Fibroblast of gingiva (primary cell): ENCODE measurements at regions not wholly inside any gene's neighbourhood (a gene's known extent, or its start where the extent isn't known, plus 50 kb on each side); places are given as distances from the start of the nearest gene placed in this dataset.
A peak's percentile ranks its signal among the peaks of the same experiment; 100 is the strongest.

Experiments used
- DNase-seq: peaks from one replicate; pipeline ENCODE4 v3.0.0-alpha.2; 2011; ENCODE audit warnings: low read depth

DNA sequence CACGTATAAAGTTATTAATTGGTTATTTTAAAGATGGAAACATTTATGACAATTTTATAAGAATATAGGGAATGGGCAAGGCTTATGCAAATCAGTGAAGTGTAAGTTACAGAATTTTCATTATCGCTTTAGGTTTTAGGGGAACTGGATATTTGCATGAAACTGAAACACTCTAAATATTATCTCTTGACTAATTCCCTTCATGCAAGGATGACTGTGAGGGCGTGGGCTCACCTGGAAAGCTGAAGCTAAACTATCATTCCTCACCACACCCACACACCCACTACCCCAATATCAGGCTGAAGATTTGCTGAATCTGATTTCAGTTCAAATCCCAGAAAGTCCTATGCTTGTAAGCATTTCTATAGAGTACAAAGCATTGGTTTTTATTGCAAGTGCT lies 81.7 kb upstream of the ARHGAP24 start:
- DNase-seq = no peak

DNA sequence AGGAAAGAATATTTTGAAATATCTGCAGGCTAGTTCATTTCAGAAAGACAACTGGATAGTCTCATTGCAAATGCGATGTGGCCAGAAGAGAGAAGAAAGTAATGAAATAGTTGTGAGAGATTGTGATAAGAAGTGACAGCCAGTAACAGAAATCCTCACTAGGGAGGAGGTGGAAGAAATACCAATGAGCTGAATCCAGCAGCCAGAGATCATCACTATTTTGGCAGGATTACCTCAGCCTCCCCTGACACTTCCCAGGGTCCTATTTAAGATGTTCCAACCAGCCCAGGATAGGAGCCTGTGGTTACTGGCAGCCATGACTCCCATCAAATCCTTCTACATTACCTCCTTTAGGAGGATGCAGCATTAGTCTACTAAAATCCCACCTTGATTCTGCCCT lies 76.7 kb upstream of the ARHGAP24 start:
- peak; percentile 52 for DNase-seq

DNA sequence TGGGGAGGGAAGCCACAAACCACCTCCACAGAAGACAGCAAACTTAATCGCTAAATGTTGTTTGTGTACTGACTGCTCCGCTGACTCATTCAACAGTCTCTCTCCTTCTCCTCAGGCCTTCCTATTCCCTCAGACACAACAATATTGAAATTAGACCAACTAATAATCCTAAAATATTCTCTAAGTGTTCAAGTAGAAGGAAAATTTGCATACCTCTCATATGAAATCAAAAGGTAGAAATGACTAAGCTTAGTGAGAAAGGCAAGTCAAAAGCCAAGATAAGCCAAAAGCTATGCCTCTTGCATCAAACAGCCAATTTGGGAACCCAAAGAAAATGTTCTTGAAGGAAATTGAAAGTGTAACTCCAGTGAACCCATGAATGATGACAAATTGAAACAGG lies 75.7 kb upstream of the ARHGAP24 start:
- no peak for DNase-seq

DNA sequence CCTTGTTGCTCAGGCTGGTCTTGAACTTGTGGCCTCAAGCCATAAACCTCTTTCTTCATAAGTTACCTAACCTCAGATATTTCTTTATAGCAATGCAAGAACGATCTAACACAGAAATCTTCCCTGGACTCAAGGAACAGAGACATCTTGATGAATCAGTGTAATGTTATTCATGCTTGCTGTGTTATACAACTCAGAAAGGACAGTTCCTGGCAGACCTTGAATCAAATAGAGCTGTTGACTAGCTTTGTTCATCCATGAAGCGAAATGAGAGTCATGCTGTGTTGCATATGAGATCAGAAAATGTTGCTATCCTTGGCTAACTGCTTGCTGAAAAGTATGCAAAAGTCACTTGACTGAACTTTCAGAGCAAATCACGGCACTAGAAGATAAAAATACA lies 72.6 kb upstream of the ARHGAP24 start:
- peak; percentile 81 for DNase-seq

DNA sequence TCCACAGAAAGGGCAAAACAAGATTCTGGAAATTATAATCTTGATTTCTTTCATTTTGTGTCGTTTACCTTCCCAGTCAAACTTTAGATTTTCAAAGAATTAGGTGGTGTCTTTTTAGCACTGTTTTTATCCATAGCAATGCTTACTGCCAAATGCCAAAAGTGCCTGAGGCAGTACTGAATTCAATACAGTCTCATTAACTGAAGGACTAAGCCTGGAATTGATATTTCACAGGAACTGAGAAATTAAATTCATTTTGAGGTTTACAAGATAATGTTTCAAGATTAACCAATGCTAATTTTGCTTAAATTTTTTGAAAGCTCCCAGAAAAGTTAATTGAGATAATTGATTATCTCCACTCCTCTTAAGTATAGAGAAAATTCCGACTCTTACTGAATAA lies 68.8 kb upstream of the ARHGAP24 start:
- DNase-seq = no peak

DNA sequence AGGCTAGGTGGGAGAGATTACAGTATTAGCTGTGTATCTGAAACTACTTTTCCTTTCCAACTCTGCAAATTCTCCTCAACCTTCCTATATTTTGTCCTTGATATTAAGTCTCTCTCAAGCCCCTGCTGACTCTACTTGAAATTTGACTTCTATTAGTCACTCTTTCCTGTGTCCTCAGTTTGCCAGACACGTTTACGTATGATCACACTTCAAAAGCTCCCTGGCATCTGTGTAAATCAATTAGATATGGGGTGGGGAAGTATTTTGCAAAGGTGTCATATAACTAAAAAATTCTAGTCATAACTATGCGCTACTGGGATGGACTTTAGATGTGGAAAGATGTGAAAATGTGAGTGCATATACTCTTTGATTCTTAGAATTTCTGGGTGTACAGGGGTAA lies 67.4 kb upstream of the ARHGAP24 start:
- DNase-seq = no peak

DNA sequence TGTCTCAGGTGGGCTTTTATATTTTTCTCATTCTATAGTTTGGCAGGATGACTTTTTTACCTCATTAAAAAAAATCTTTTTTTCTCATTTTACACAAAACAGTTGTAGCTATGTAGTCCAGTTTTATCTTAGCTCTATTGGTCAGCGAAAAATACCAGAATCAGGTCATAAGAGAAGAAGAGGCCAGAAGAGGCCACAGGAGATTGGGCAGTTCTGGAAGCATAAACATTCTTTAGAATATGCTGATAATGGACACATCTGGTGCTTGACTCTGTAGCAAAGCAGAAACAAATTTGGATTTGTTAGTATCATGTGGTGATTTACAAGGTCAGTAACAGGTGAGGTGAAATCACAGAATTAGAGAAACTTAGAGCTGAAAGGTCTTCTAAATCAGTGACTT lies 66.6 kb upstream of the ARHGAP24 start:
- DNase-seq = no peak

DNA sequence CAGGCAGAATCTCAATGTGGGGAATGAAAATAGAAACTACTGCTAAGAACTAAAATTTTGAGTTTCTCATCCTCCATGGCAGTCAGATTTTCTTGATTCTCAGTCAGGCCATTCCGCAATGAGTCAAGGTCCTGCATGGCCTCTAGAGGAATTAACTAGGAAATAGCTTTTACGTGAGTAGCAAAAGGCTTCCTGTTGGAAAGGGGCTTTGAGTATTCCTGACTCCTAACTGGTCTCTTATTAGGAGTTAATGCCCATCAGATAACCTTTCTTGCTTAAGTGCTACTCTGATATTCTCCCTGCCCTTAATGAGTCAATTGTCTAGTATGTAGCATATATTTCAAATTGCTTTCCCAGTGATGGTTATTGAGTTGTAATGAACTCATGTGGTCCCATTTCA lies 65.7 kb upstream of the ARHGAP24 start:
- no peak for DNase-seq

DNA sequence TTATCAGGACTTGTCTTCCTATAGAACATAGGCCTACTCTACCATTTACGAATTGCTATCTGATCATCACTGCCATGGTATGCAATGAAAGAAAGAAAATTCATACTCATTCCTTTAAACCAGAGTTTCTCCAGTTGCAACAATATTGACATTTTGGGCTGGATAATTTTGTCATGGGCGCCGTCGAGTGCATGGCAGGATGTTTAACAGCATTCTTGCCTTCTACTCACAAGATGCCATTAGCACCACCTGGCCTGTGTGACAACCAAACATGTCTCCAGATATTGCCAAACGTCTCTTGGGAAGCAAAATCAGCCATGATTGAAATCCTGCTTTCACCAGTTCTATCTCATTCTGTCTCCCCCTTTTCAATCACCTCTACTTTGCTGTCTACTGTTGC lies 63.6 kb upstream of the ARHGAP24 start:
- DNase-seq = no peak

DNA sequence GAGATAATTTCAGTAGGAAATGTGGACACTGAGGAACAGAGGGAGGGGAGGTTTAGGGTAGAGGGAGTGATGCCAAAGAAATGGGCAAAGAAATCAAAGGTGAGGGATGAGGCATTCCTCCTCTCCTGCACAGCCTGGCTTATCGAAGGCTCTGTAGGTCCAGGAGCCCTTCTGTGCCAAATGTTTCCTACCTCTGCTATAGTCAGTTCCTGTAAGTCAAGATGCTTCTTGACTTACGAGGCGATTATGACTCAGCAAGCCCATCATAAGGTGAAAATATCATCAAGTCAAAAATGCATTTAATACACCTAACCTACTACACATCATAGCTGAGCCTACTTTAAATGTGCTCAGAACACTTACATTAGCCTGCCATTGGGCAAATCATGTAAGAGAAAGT lies 60.0 kb upstream of the ARHGAP24 start:
- no peak for DNase-seq

DNA sequence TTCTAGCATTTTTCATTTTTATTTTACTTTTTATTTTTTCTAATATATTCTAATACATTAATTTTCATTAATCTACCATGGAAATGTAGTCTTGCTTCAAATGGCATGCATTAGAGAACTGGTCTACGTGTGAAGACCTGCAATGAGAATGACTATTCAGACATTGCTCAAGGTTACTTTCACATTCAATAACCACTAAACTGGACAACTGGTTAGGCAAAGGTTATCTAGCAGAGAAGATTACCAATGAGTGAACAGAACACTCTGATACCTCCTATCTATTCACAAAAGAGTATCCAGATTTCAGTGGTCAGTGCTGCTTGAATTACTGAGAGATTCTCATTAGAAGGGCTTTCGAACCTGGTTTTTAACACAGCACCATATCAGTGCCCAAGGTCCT lies 58.9 kb upstream of the ARHGAP24 start:
- DNase-seq = no peak

DNA sequence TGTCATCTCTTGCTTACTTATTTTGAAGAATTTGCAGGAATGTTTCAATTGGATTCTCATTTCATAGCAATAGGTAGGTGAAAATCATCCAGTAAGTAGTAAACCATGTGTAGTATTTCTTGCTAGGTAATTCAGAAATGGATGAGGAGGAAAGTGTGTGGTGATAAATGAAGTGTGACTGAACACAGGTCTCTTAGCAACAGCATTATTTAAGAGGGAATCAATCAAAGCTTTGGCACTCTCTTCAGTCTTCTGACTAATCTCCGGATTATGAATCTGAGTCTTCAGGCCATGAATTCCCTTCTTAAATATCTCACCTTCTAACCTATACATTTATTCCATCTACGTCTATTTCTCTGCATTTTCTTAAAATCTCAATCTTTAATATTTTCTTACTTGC lies 55.8 kb upstream of the ARHGAP24 start:
- DNase-seq = no peak

DNA sequence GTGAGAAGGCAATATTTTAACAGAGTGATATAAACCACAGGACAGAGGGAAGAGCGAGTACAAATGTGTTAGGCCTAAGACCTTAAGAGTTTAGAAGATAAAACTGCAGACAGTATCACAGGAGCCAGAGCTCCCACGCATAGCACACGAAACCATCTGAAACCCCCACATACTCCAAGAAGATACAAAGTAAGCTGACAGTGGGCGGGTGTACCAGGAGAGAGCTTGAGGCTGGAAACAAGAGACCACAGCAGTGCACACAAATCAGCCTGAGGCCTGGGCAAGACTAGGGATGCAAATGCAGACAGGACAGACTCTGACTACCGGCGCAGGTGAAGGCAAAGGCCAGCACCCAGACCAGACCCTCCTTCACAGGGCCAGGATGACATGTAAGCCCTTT lies 54.1 kb upstream of the ARHGAP24 start:
- DNase-seq = no peak

DNA sequence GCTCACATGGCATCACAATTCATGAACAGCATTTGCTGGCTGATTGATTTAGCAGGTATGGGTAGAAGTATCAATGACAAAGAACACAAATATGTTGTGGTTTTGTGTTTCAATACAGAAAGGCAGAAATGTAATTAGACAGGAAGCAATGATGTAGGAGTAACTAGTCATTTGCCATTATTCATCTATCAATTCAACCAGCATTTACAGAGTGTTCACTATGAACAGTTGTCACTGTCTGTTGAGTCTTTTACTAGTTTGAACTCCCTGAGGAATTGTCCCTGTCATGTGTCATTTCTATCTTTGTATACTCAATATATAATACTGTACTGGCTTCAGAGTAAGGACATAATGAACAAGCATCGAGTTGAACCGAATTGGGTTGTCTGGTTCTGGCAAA lies 51.5 kb upstream of the ARHGAP24 start:
- DNase-seq = no peak
